GM18502 (cell line): ENCODE measurements at regions not wholly inside any gene's neighbourhood (a gene's known extent, or its start where the extent isn't known, plus 50 kb on each side); places are given as distances from the start of the nearest gene placed in this dataset.

Experiments used
- ATAC-seq: cut with Tn5 transposase; IDR thresholded peaks from one replicate; pipeline ENCODE4 v1.9.1; 2021; ENCODE audit warnings: mild to moderate bottlenecking; ENCODE audit not compliant: unreplicated experiment, poor library complexity

DNA sequence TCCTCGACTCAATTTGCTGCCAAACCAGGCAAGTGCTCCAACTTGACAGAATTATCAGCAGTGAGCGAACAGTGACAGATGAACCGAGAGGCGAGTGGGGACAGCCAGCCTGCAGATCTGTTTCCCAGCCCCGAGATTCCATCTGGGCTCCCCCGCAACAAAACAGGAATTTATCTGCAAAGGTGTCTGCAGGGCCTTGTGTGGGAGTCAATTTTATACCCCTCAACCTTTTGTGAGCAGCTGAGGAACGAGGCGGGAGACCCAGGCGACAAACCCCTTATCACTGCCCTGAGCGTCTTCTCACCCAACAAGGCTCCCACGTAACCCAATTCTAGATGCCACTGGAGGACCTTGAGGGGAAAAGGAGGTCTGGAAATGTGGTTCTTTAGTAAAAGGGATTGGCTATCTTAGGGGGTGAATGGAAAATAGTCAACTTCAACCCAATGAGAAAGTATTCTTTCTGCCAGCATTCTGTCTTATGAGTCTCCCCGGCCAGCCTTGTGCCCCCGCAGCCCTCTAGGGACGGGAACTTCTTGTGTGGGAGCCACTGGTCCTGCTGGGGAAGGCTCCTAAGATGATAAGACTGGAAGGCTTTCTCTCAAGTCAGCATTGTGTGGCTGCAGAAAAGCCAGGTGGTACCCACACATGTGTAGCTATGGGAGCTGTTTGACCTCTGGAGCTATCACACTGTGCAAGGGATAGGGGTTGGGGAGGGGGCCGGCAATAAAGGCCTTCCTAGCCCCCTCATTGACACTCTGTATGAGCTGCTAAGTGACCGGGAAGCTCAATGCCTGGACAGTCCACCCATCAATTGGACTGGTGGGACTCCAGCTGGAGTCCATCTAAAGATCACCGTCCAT is 527.9 kb downstream of the SHQ1 start:
- ATAC-seq = no peak

DNA sequence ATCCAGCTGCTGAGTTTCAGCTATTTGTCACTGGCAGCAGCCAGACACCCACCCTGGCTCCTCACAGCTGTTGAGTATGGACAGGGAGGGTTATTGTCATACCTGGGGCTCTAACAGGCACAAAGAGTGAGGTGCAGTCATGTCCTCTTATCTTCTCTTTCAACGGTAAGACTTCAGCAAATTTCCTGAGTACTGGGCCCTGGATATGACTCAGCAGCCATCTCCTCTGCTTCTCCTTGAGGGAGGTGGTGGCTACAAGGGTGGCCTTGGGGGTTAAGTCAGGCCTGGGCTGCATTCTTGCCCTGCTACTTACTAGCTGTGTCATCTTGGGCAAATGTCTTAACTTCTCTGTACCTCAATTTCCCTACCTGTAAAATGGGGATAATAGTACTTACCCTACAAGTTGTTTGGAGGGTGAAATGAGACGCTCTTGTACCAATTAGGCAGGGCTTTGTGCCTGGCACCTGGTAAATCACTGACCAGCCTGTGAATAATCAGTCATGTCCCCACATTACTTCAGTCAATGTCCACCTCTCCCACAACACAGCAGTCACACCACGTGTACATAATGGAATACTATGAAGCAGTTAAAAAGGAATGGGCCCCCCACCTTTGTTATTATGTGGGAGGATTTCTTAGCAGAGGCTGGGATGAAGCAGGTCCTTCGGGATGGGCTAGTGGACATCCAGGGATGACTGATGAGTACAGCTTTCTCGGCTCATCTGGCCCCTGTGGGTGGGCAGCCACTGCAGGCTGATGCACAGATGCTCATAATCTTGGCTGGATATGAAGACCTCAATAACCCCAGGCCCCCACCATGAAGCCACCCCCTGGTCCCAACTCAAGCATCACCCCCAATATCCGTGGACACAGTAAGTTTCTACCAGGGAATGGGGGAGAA is 528.8 kb downstream of the SHQ1 start:
- ATAC-seq = no peak

DNA sequence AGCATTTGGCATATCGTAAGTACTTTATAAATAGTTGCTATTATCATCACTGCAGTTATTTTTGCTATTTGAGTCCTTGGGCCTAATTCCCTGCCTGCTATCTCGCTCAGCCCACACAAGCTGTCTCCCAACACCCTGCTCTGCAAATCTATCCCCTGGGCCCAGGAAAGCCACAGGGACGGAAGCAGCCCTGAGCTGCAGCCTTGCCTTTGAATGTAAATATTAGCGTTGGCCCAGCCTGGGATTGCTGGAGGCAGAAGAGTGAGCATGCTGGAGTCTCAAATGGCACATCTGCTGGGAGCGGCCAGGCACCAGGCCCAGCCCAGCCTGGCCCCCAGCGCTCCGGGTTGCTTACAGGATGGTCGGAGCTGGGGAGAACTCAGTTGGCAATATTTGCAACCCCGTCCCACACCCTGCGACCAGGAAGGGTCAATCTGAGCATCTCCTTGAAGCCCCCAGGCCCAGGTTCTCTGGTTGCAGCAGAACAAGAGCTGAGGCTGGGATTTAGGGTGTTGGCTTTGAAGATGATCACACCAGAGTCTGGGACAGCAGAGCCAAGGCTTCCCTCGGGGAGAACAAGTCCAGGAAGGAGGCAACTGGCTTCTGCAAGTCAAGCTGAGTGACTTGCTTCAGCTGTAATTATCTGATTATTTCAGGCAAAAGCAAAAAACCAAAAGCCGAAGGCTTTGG is 529.6 kb downstream of the SHQ1 start:
- ATAC-seq = no peak

DNA sequence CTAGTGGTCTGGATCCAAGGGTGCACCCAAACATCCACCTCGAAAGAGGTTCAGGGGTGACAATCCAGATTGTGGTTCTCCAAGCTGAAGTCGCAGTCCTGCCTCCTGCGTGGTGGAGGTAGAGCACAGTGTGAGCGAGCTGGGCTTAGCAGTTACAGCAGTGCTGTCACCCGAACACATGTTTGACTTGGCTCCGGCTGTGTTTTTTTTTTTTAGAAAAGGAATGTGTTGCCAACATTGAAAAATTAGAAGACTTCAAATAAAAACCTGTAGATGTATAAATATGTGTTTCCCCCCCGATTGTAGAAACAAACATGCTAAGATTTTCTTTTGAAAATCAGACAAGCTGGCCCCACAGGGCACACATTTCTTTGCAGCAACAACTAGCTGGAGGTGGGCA is 530.8 kb downstream of the SHQ1 start:
- ATAC-seq = no peak

DNA sequence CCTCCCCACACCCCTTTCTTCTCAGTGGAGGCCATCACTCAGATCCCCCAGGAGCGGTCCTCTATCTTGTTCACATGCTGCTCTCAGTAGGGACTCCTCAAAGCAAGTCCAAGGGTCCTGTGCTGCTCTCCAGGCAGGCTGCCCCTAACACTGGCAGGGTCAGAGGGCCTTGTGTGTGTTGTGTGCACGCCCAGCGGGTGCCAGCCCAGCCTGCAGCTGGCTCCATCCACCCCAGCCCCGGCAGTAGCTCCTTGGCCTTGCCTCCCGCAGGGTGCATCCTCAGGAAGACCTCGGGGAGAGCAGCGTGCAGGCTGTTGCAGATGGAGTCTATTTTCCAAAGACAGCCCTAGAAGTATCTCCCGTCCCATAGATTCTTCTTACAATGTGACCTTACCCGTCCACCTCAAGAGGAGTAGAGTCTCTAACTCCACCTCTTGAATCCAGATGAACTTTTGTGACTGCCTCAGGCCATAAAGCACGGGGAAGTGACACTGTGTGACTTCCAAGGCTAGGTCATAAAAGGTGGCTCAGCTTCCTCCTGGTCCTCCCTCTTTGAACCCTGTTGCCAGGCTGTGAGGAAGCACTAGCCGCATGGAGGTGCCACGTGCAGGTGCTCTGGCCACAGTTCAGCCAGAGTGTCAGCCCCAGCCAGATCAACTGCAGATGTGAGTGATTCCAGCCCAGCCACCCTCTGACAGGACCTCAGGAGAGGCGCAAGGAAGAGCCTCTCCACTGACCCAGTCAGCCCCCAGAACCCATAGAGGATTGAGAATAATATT is 531.6 kb downstream of the SHQ1 start:
- no peak for ATAC-seq

DNA sequence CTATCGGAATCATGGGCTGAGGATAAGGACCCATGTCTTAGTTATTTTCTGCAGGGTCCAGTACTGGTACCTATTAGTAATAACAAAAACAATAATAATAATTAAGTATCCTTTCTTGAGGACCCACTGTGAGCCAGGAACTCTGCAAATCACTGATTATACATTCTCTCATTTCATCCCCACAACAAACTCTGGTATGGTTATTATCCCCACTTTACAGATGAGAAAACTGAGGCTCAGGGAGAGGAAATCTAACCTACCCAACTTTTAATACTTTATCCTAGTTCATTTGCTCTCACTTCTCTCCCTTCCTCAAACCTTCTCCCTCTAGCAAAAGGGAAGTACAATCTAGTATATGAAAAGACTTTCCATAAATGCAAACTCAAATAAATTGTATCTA is 528.4 kb upstream of the PROK2 start:
- ATAC-seq = no peak

DNA sequence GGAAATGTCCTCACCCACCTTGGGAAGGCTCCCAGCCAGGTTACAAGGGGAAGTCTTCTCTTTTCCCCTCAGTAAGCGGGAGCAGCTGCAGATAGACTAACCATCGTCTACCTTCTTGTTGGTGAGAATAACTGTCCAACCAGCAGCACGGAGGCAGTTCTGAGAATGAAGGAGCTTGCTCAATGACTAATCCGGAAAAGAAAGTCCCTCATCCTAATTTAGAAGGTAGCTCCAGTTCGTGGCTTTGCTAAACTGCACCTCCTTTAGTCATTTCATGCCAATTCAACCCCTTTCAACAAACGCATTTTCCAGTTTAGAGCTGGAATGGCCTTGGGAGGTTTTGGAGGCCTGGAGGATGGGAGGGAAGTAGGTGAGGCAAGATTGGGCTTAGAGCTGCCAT is 527.4 kb upstream of the PROK2 start:
- no peak for ATAC-seq

DNA sequence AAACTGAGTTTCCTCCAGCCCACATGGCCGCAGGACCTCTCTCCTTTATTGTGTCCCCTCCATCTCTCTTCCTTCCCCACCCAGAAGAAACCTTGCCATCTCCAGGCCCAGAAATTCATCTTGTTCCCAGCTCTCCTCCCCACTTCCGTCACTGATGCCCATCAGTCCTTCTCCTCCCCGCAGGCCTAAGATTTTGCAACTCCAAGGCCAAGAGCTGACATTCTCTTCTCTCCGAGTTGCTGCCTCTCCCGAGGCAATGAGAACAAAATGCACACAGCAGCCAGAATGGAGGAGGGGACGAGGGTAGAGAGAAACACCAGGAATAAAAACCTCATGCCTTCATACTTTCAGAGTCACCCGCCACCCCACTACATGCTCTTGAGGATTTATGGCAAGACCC is 526.5 kb upstream of the PROK2 start:
- ATAC-seq = no peak

DNA sequence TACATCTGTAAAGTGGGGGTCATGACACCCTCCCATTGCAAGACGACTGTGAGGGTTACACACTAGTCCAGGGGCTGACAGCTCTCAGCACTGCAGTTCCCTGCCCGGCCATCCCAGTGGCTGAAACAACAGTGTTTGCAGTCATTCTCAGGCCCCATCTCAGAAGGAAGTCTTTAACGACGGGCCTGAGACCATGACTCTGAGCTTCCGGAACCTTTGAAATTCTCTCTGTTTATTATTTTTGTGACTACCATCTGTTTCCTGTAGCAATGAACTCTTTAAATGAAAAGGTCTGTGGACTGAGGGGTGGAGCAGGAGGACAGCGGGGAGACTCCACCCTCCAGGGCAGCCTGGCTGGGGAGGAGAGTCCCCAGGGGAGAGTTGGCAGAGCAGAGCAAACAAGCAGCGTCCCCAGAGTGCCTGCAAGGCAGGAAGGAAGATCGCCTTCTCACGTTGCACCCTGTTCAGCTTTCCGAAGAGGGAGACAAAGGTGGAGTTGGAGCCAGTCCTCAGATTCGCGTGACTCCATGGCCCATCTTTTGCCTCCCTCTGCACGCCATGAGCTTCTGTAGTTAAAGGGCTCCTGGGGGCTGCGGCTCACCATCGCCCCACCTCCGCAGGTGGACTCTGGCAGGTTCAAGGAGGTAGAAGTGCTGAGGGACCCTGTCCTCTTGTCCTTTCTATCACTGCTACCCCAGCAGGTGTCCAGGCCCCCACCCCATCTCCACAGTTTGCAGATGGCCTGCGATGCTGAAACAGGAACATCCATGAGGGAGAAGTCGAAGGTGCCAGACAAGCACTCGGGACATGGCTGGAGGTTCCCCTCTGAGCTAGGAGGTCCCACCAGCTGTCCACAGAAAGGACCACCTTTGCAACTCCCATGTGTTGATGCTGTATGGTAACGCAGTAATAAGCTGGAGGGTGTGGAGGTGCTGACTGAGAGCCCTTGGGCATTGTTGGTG is 525.8 kb upstream of the PROK2 start:
- peak; percentile 95 for ATAC-seq

DNA sequence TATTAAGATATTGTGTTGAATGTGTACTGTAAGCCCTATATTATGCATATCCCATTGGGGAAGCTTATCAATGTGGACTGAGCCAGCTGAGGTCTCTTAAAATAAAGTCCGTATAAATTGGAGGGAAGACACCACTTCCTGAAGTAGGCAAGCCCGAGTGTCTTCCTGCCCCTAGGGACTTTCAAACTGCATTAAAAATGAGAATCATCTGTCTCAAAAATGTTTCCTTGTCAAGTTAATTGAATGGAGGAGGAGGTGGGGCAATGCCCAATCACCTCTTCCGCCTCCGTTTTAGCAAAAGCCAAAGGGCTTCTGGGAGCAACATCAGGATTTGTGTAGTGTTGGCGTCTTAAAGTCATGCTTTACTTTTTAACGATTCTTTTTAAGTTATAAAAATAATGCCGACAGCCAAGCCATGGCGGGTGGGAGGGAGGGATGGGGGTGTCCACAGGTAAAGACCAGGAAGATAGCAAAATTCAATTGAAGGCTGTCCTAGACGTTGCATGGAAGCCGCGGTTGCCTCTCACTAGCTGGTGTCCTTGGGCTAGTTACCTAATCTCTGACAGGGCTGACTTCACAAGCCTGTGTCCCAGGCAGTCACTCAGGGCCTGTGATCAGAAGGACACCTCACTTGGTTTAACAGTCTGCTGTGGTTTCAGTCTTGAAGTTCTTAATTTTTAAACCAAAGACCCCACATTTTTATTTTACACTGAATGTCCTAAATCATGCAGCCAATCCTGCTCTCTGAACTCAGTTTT is 524.9 kb upstream of the PROK2 start:
- ATAC-seq = peak; percentile 12

DNA sequence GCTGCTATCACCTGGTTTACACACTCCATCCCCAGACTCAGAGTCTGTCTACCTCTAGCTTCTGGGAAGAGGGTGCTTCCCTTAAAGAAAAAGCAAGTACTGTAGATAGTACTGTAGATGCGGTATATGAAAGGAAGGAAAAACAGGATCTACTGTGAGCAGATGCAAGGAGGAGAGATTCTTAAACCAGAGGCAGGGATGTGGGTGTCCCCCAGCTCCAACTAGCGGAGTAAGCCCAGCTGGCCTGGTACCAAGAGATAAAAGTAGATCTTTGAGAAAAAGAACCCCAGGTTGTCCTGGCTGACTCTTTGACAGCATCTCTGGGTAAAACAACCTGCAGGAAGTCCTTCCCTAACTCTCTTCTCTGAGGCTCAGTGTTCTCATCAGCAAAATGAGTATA is 523.7 kb upstream of the PROK2 start:
- ATAC-seq = no peak

DNA sequence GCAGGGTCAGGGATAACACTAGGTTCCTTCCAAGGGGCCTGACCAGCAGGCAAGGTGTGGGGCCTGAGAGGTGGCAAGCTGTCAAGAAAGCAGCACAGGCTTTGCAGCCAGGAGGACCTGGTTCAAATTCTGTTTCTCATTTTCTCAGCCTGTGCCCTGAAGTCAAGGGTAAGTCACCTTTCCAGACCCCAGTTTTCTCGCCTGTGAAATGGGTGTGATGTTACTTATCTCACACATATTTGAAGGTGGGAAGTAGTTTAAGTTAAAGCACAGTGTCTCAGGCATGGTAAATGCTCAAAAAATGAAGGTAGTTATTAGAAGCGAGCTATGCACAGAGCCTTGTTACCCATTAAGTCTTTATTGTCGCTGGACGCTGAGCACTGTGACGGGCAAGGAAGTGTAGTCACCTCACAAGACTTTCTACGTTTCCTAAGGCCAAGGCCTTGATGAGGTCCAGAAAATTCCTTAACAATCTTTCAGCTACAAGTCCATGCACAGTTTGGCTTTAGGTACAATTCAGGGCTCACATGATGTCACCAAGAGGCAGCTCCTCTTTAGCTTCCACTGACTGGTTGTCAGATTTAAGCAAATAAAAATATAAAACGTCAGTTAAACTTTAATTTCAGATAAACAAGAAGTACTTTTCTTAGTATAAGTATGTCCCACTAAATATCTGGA is 522.6 kb upstream of the PROK2 start:
- ATAC-seq = no peak

DNA sequence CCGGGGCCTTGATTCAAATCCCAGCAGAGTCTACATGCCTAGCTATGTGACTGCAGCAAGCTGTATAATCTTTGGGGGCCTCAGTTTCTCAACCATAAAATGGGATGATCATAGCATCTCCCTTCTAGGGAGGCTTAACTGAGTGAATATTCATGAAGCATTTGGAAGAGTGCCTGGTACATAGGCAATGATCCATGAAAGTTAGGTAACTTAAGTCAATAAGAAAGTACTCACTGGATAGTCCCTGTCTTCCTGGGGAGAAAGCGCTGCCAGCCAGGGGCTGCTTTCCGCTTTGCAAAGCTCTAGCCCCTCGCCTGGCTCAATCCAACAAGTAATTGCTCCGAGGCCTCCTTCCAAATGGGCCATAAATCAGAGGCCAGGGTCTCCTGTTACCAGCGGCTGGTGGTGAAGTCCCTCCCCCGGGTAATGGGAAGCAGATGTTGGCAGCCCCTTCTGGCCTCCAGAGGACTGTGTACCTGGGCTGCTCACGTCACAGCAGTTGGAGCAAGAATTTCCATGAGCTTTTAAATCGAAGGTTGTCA is 521.9 kb upstream of the PROK2 start:
- no peak for ATAC-seq

DNA sequence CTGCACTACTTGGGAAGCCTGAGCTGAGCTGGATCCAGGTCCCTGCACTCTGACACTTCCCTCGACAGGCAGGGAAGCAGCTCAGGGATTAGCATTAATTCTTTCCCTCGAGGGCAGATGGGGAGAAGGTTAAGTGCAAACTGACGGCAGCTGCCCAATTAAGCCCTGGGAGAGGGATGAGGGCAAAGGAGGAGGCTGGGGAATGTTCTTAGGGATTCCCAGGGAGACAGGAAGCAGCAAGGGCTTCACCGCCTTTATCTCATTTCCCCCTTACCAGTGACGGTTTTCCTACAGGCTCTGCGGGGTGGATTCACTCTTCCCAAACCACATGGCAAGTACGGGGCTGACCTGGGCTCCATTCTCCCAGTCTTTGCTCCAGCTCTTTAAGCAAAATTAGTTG is 519.0 kb upstream of the PROK2 start:
- ATAC-seq = no peak

DNA sequence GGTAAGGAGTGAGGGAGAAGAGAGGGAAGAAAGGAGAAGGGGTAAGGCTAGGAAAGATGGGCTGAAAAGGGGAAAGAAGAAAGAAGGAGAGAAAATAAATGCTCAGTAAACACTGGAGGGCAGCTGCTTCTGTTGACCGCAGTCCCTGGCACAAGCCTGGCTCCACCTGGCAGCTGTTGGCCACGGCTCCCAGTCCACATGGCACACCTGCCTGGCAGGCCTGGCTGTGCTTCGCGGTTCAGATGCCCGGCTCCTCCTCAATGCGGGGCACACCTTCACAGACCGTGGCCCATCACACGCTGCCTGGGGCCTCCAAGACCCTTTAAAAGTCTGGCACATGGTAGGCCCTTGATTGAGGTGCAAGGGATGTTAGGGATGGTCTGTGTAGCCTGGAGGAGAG is 516.8 kb upstream of the PROK2 start:
- ATAC-seq = no peak

DNA sequence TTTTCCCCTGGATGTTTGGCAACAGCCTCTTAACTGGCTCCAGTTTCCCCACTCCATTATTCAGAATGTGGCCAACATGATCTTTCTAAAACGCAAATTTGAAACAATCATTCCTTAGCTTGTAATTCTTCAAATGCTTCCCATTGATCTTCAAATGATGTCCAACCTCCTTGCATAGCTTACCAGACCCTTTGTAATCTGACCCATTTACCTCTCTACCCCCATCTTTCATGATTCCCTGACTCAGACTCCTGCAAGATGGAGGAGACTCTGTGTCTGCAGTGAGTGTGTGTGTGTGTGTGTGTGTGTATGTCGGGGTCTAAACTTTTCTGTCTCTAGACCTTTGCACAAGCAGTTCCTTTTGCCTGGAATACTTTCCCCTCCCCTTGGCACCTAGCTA is 515.7 kb upstream of the PROK2 start:
- no peak for ATAC-seq

DNA sequence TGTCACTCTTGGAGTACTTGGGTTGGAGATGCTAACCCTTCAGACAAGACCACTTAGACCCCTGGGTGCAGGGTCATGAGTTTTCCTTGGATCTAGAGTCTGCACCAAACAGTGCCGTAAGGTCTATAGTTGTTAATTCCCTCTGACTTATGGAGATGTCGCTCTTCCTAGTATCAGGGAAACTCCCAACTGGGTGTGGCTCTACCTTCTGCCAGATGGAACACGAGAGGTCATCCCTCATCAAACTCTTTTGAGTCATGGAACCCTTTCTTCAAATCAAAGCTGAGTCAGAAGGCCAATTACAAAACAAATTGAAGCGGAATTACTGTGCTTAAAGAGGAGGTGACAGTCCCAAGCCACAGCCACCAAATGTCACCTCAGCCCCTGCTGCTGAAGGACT is 514.9 kb upstream of the PROK2 start:
- ATAC-seq = no peak
